ENCODE measurements at regions not wholly inside any gene's neighbourhood (a gene's known extent, or its start where the extent isn't known, plus 50 kb on each side); places are given as distances from the start of the nearest gene placed in this dataset.

- ATAC-seq, result no peak
- intact Hi-C loops (cut with DNase I), result no loop called here
- peaks cover 0 to 6% (median 0%) of the 10 kb centered on the region in 12 donors for H3K9me3 ChIP-seq
- H3K4me1 ChIP-seq, result no peaks in the 10 kb centered on the region
- WGBS, 4 donors, result 36 to 48% (median 41%) methylated on average over 5 of the region's 5 CpGs
- H3K36me3 ChIP-seq, result no peaks in the 10 kb centered on the region
- no peak overlapping the region for H3K27ac ChIP-seq
- TF ChIP-seq POLR2A (IDR thresholded peaks at IDR 0.05), result no peak
- no peak for TF ChIP-seq CTCF (IDR thresholded peaks at IDR 0.05)
- DNase-seq, result no peak
- no peaks in the 10 kb centered on the region for H3K27me3 ChIP-seq
- no peak overlapping the region for H3K4me3 ChIP-seq
Measured at GRCh38 chr13:53601113-53601512, 572.5 kb downstream of the OLFM4 start.

- no peak for TF ChIP-seq CTCF (IDR thresholded peaks at IDR 0.05)
- TF ChIP-seq POLR2A (IDR thresholded peaks at IDR 0.05), result no peak
- Histone ChIP-seq H3K36me3 (no peaks in the 10 kb centered on the region), H3K27me3 (no peaks in the 10 kb centered on the region), H3K27ac (no peak overlapping the region), H3K4me3 (no peak overlapping the region), H3K4me1 (no peaks in the 10 kb centered on the region), H3K9me3 (peaks cover 0 to 6% (median 0%) of the 10 kb centered on the region in 12 donors)
- intact Hi-C loops (cut with DNase I), result no loop called here
- no peak for DNase-seq
- 50 to 59% (median 57%) methylated on average over 1 of the region's 1 CpG for WGBS, 4 donors
- ATAC-seq, result no peak
Measured at GRCh38 chr13:53605326-53605725, 576.7 kb downstream of the OLFM4 start.

- Histone ChIP-seq H3K27ac (no peak overlapping the region), H3K4me1 (no peaks in the 10 kb centered on the region), H3K4me3 (no peak overlapping the region), H3K27me3 (no peaks in the 10 kb centered on the region), H3K36me3 (no peaks in the 10 kb centered on the region), H3K9me3 (no peaks in the 10 kb centered on the region)
- intact Hi-C loops (cut with DNase I), result no loop called here
- WGBS, 4 donors, result 77 to 86% (median 81%) methylated on average over 3 of the region's 3 CpGs
- ATAC-seq, result no peak
- TF ChIP-seq POLR2A (IDR thresholded peaks at IDR 0.05) (no peak), CTCF (IDR thresholded peaks at IDR 0.05) (no peak)
- DNase-seq, result no peak
Measured at GRCh38 chr13:53612200-53612599, 583.6 kb downstream of the OLFM4 start.

GRCh38 chr13:53622456-53622855 is 593.8 kb downstream of the OLFM4 start:
- no peaks in the 10 kb centered on the region for H3K36me3 ChIP-seq
- intact Hi-C loops (cut with DNase I), result no loop called here
- H3K4me1 ChIP-seq, result no peaks in the 10 kb centered on the region
- H3K9me3 ChIP-seq, result no peaks in the 10 kb centered on the region
- H3K4me3 ChIP-seq, result no peak overlapping the region
- TF ChIP-seq CTCF (IDR thresholded peaks at IDR 0.05) (no peak), POLR2A (IDR thresholded peaks at IDR 0.05) (no peak)
- 18 to 43% (median 24%) methylated on average over 2 of the region's 2 CpGs for WGBS, 4 donors
- DNase-seq (no peak), ATAC-seq (no peak)
- no peak overlapping the region for H3K27ac ChIP-seq
- H3K27me3 ChIP-seq, result no peaks in the 10 kb centered on the region
